ENCODE measurements at regions not wholly inside any gene's neighbourhood (a gene's known extent, or its start where the extent isn't known, plus 50 kb on each side); places are given as distances from the start of the nearest gene placed in this dataset.

DNA sequence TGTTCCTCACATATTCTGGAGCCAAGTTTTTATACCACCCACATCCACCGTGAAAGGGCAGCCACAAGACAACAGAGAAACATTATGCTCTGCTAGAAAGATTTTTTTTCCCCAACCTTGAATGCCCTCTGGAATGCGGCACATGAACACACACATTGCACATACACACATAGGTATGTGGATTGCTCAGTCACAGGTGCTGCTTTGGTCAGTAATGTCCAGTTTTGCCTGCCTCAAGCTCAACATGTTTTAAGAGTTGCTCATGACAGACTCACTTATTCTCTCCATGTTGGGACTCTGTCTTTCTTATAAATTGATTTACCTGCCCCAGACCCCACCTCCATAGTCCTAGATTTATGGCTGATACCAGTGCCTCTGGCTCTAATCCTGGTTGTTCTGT lies 138.0 kb upstream of the ASTN2 start:
- no peaks in the 10 kb centered on the region for H4K20me1 ChIP-seq (replicated peaks; ENCODE audit: insufficient read depth)
- Mint-ChIP-seq H3K27ac (no peak overlapping the region), H3K4me3 (no peak overlapping the region), H3K9me3 (no peaks in the 10 kb centered on the region), H3K4me1 (peaks cover 28% of the 10 kb centered on the region), H3K36me3 (ENCODE audit: low read depth) (no peaks in the 10 kb centered on the region), H3K27me3 (ENCODE audit: insufficient read depth, low read depth, poor library complexity) (peaks cover 2% of the 10 kb centered on the region)
- ATAC-seq (no peak), DNase-seq (ENCODE audit: low spot score) (no peak)
- H3K9me2 ChIP-seq (ENCODE audit: insufficient read depth), result no peaks in the 10 kb centered on the region
- H3K4me1 ChIP-seq (ENCODE audit: insufficient read depth), result peaks cover 11% of the 10 kb centered on the region
- H3K4me3 ChIP-seq, result no peak overlapping the region
- no peaks in the 10 kb centered on the region for H3K79me2 ChIP-seq (replicated peaks; ENCODE audit: insufficient read depth)
- no peak overlapping the region for H2AFZ ChIP-seq
- no peaks in the 10 kb centered on the region for H3F3A ChIP-seq (replicated peaks; ENCODE audit: low read depth)
- no peaks in the 10 kb centered on the region for H3K27me3 ChIP-seq (ENCODE audit: insufficient read depth)
- no peak overlapping the region for H3K27ac ChIP-seq (ENCODE audit: low read depth)
- no peak overlapping the region for H3K4me2 ChIP-seq
- TF ChIP-seq, protein P1, sequence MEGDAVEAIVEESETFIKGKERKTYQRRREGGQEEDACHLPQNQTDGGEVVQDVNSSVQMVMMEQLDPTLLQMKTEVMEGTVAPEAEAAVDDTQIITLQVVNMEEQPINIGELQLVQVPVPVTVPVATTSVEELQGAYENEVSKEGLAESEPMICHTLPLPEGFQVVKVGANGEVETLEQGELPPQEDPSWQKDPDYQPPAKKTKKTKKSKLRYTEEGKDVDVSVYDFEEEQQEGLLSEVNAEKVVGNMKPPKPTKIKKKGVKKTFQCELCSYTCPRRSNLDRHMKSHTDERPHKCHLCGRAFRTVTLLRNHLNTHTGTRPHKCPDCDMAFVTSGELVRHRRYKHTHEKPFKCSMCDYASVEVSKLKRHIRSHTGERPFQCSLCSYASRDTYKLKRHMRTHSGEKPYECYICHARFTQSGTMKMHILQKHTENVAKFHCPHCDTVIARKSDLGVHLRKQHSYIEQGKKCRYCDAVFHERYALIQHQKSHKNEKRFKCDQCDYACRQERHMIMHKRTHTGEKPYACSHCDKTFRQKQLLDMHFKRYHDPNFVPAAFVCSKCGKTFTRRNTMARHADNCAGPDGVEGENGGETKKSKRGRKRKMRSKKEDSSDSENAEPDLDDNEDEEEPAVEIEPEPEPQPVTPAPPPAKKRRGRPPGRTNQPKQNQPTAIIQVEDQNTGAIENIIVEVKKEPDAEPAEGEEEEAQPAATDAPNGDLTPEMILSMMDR (conservative IDR thresholded peaks at IDR 0.05; ENCODE audit: low read depth in 2 of 2), result no peak
- TF ChIP-seq CREB1 (CRISPR knock-in tag; IDR thresholded peaks at IDR 0.05; ENCODE audit: low read depth) (no peak), ZNF331 (CRISPR knock-in tag; IDR thresholded peaks at IDR 0.05; ENCODE audit: low read depth) (no peak), JUNB (IDR thresholded peaks at IDR 0.05; ENCODE audit: unreplicated experiment) (no peak), POLR2AphosphoS5 (IDR thresholded peaks at IDR 0.05; ENCODE audit: low read depth) (no peak)
- TF ChIP-seq, protein P2, sequence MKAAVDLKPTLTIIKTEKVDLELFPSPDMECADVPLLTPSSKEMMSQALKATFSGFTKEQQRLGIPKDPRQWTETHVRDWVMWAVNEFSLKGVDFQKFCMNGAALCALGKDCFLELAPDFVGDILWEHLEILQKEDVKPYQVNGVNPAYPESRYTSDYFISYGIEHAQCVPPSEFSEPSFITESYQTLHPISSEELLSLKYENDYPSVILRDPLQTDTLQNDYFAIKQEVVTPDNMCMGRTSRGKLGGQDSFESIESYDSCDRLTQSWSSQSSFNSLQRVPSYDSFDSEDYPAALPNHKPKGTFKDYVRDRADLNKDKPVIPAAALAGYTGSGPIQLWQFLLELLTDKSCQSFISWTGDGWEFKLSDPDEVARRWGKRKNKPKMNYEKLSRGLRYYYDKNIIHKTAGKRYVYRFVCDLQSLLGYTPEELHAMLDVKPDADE (IDR thresholded peaks at IDR 0.05), result no peak
- no peaks in the 10 kb centered on the region for H3K36me3 ChIP-seq (ENCODE audit: insufficient read depth)

DNA sequence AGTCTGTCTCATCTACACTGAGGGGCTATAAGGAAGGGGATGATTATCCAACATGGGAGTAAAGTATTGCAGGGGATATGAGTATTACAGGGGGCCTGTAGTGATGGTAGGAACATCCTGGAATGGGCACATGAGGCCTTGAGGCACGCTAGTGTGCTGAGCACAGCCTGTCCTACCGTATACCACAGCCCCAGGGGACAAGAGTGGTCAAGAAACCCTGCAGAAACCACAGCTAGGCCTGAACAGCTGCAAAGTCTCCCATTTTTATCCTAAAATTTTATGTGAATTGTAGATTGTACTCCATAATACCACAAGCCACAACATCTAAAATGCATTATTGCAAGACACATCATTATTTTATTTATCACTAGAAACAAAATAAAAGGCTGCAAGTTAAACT lies 136.3 kb upstream of the ASTN2 start:
- Histone ChIP-seq H2AFZ (no peak overlapping the region), H3K79me2 (replicated peaks; ENCODE audit: insufficient read depth) (no peaks in the 10 kb centered on the region), H3F3A (replicated peaks; ENCODE audit: low read depth) (no peaks in the 10 kb centered on the region), H3K36me3 (ENCODE audit: insufficient read depth) (no peaks in the 10 kb centered on the region), H3K4me2 (no peak overlapping the region), H4K20me1 (replicated peaks; ENCODE audit: insufficient read depth) (no peaks in the 10 kb centered on the region), H3K4me3 (no peak overlapping the region), H3K9me2 (ENCODE audit: insufficient read depth) (no peaks in the 10 kb centered on the region), H3K4me1 (ENCODE audit: insufficient read depth) (peaks cover 26% of the 10 kb centered on the region), H3K27me3 (ENCODE audit: insufficient read depth) (no peaks in the 10 kb centered on the region), H3K27ac (ENCODE audit: low read depth) (no peak overlapping the region)
- Mint-ChIP-seq H3K36me3 (ENCODE audit: low read depth) (no peaks in the 10 kb centered on the region), H3K9me3 (no peaks in the 10 kb centered on the region), H3K27ac (no peak overlapping the region), H3K27me3 (ENCODE audit: insufficient read depth, low read depth, poor library complexity) (peaks cover 2% of the 10 kb centered on the region), H3K4me3 (no peak overlapping the region), H3K4me1 (peaks cover 39% of the 10 kb centered on the region)
- no peak for ATAC-seq
- no peak for DNase-seq (ENCODE audit: low spot score)
- no peak for TF ChIP-seq CREB1 (CRISPR knock-in tag; IDR thresholded peaks at IDR 0.05; ENCODE audit: low read depth)
- TF ChIP-seq, protein P3, sequence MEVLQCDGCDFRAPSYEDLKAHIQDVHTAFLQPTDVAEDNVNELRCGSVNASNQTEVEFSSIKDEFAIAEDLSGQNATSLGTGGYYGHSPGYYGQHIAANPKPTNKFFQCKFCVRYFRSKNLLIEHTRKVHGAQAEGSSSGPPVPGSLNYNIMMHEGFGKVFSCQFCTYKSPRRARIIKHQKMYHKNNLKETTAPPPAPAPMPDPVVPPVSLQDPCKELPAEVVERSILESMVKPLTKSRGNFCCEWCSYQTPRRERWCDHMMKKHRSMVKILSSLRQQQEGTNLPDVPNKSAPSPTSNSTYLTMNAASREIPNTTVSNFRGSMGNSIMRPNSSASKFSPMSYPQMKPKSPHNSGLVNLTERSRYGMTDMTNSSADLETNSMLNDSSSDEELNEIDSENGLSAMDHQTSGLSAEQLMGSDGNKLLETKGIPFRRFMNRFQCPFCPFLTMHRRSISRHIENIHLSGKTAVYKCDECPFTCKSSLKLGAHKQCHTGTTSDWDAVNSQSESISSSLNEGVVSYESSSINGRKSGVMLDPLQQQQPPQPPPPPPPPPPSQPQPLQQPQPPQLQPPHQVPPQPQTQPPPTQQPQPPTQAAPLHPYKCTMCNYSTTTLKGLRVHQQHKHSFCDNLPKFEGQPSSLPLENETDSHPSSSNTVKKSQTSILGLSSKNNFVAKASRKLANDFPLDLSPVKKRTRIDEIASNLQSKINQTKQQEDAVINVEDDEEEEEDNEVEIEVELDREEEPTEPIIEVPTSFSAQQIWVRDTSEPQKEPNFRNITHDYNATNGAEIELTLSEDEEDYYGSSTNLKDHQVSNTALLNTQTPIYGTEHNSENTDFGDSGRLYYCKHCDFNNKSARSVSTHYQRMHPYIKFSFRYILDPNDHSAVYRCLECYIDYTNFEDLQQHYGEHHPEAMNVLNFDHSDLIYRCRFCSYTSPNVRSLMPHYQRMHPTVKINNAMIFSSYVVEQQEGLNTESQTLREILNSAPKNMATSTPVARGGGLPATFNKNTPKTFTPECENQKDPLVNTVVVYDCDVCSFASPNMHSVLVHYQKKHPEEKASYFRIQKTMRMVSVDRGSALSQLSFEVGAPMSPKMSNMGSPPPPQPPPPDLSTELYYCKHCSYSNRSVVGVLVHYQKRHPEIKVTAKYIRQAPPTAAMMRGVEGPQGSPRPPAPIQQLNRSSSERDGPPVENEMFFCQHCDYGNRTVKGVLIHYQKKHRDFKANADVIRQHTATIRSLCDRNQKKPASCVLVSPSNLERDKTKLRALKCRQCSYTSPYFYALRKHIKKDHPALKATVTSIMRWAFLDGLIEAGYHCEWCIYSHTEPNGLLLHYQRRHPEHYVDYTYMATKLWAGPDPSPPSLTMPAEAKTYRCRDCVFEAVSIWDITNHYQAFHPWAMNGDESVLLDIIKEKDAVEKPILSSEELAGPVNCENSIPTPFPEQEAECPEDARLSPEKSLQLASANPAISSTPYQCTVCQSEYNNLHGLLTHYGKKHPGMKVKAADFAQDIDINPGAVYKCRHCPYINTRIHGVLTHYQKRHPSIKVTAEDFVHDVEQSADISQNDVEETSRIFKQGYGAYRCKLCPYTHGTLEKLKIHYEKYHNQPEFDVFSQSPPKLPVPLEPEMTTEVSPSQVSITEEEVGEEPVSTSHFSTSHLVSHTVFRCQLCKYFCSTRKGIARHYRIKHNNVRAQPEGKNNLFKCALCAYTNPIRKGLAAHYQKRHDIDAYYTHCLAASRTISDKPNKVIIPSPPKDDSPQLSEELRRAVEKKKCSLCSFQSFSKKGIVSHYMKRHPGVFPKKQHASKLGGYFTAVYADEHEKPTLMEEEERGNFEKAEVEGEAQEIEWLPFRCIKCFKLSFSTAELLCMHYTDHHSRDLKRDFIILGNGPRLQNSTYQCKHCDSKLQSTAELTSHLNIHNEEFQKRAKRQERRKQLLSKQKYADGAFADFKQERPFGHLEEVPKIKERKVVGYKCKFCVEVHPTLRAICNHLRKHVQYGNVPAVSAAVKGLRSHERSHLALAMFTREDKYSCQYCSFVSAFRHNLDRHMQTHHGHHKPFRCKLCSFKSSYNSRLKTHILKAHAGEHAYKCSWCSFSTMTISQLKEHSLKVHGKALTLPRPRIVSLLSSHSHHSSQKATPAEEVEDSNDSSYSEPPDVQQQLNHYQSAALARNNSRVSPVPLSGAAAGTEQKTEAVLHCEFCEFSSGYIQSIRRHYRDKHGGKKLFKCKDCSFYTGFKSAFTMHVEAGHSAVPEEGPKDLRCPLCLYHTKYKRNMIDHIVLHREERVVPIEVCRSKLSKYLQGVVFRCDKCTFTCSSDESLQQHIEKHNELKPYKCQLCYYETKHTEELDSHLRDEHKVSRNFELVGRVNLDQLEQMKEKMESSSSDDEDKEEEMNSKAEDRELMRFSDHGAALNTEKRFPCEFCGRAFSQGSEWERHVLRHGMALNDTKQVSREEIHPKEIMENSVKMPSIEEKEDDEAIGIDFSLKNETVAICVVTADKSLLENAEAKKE (CRISPR knock-in tag; IDR thresholded peaks at IDR 0.05), result no peak
- TF ChIP-seq, protein P4, sequence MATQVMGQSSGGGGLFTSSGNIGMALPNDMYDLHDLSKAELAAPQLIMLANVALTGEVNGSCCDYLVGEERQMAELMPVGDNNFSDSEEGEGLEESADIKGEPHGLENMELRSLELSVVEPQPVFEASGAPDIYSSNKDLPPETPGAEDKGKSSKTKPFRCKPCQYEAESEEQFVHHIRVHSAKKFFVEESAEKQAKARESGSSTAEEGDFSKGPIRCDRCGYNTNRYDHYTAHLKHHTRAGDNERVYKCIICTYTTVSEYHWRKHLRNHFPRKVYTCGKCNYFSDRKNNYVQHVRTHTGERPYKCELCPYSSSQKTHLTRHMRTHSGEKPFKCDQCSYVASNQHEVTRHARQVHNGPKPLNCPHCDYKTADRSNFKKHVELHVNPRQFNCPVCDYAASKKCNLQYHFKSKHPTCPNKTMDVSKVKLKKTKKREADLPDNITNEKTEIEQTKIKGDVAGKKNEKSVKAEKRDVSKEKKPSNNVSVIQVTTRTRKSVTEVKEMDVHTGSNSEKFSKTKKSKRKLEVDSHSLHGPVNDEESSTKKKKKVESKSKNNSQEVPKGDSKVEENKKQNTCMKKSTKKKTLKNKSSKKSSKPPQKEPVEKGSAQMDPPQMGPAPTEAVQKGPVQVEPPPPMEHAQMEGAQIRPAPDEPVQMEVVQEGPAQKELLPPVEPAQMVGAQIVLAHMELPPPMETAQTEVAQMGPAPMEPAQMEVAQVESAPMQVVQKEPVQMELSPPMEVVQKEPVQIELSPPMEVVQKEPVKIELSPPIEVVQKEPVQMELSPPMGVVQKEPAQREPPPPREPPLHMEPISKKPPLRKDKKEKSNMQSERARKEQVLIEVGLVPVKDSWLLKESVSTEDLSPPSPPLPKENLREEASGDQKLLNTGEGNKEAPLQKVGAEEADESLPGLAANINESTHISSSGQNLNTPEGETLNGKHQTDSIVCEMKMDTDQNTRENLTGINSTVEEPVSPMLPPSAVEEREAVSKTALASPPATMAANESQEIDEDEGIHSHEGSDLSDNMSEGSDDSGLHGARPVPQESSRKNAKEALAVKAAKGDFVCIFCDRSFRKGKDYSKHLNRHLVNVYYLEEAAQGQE (IDR thresholded peaks at IDR 0.05; ENCODE audit: unreplicated experiment), result no peak
- TF ChIP-seq, protein P2 (IDR thresholded peaks at IDR 0.05), result no peak
- no peak for TF ChIP-seq ZNF331 (CRISPR knock-in tag; IDR thresholded peaks at IDR 0.05; ENCODE audit: low read depth)
